Prostate gland (tissue), 2 donors: ENCODE measurements at regions not wholly inside any gene's neighbourhood (a gene's known extent, or its start where the extent isn't known, plus 50 kb on each side); places are given as distances from the start of the nearest gene placed in this dataset.

ENCODE experiments used
- CTCF ChIP-seq, 4 experiments: fragments of 200-600 bp in 2 of 4; fragments of 450-650 bp in 2 of 4; sonication (generic) in 2 of 4; IDR thresholded peaks; 1 replicate in 3 of 4; 2 replicates in 1 of 4; pipeline ENCODE4 v1.5.1; 2016 to 2019; ENCODE audit warnings: antibody characterized with exemption in 4 of 4, mild to moderate bottlenecking in 2 of 4, moderate library complexity in 2 of 4
- POLR2A ChIP-seq: fragments of 450-650 bp; IDR thresholded peaks from one replicate; pipeline ENCODE4 v1.6.1; 2016; ENCODE audit warnings: antibody characterized with exemption, mild to moderate bottlenecking

DNA sequence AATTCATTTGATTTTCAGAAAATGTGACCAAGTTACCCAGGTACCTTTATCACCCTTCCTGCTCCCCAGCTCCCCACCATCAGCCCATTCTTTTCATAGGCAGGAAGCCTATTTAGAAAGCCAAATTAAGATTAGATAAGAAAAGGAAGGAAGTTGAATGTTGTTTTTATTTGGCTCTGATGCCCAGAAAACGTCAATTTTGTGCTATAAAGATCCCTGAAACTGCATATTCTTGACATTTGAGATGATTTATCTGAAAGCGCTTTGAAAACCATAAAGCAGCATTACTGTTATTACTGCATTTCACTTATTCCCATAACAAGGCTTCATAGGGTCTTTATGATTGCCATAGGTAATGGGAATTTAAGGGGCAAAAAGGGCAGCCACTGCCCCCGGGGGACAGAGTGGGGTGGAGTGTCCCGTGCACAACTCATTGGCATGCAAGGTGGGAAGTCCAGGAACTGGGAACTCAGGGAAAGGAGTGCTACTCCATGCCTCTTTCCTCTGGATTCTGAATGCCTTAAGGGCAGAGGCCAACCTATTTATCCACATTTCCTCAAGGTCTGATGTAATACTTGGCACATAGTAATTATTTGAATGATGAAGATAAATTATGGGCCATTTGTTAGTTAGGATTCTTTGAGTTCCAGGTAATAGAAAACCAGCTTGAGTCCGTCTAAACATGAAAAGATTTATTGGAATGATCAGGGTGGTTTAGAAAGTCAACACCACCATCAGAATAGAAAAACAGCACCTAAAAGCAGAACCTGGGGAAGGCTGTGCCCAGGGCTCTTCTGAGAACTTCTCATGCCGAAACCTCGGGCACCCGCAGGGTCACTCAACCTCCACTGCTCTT, 100.6 kb upstream of the ELMO1 start:
- TF ChIP-seq CTCF (IDR thresholded peaks at IDR 0.05): no peak
- TF ChIP-seq POLR2A: no peak
